ENCODE measurements at regions not wholly inside any gene's neighbourhood (a gene's known extent, or its start where the extent isn't known, plus 50 kb on each side); places are given as distances from the start of the nearest gene placed in this dataset.

DNA sequence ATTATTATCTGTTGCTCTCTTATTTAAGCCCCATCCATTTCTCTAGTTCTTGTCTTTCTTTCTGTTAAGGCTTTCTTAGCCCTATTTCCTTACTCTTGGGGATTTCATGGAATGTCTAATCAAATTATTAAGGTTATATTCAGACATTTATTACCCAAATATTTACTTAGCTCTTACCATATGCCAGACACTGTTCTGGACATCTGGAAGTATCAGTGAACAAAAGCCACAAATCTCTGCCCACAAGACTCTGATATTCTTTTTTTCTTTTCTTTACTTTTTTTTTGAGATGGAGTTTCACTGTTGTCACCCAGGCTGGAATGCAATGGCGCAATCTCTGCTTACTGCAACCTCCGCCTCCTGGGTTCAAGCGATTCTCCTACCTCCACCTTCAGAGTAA is 74.3 kb upstream of the NBL1 start:
- TF ChIP-seq EZH2 (IDR thresholded peaks at IDR 0.05; ENCODE audit: borderline replicate concordance): no peak
- TF ChIP-seq, protein P1, sequence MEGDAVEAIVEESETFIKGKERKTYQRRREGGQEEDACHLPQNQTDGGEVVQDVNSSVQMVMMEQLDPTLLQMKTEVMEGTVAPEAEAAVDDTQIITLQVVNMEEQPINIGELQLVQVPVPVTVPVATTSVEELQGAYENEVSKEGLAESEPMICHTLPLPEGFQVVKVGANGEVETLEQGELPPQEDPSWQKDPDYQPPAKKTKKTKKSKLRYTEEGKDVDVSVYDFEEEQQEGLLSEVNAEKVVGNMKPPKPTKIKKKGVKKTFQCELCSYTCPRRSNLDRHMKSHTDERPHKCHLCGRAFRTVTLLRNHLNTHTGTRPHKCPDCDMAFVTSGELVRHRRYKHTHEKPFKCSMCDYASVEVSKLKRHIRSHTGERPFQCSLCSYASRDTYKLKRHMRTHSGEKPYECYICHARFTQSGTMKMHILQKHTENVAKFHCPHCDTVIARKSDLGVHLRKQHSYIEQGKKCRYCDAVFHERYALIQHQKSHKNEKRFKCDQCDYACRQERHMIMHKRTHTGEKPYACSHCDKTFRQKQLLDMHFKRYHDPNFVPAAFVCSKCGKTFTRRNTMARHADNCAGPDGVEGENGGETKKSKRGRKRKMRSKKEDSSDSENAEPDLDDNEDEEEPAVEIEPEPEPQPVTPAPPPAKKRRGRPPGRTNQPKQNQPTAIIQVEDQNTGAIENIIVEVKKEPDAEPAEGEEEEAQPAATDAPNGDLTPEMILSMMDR (IDR thresholded peaks at IDR 0.05; ENCODE audit: poor library complexity): no peak
